WTC11 (cell line): ENCODE measurements at regions not wholly inside any gene's neighbourhood (a gene's known extent, or its start where the extent isn't known, plus 50 kb on each side); places are given as distances from the start of the nearest gene placed in this dataset.

Experiments
- ATAC-seq: fragments of 200-7000 bp; cut with Tn5 transposase; 2 replicates; pipeline ENCODE4 v1.10.0; 2021; ENCODE audit warnings: mild to moderate bottlenecking, moderate library complexity
- CTCF ChIA-PET: fragments of 300-600 bp; sonication (Branson Sonifier 250); formaldehyde crosslinking; loops from one replicate; lab custom pipeline; 2021; ENCODE audit warnings: antibody characterized with exemption; lab: Charles Lee
- POLR2A ChIA-PET: fragments of 350-600 bp; sonication (Branson Sonifier 250); formaldehyde crosslinking; loops from one replicate; lab custom pipeline; 2021; ENCODE audit warnings: antibody characterized with exemption; lab: Charles Lee
- DNase-seq: peaks from one replicate; pipeline ENCODE4 v3.0.0; 2021; ENCODE audit warnings: low spot score
- H3K27ac Mint-ChIP-seq: 2 replicates; pipeline ENCODE4 v1.8.0; 2021; ENCODE audit warnings: mixed read lengths
- H3K27me3 Mint-ChIP-seq: 2 replicates; pipeline ENCODE4 v1.8.0; 2021; ENCODE audit warnings: low read depth, mild to moderate bottlenecking, moderate library complexity, mixed read lengths
- H3K36me3 Mint-ChIP-seq: 2 replicates; pipeline ENCODE4 v1.8.0; 2021; ENCODE audit warnings: mixed read lengths
- H3K4me1 Mint-ChIP-seq: 2 replicates; pipeline ENCODE4 v1.8.0; 2022; ENCODE audit warnings: mixed read lengths
- H3K4me3 Mint-ChIP-seq: 2 replicates; pipeline ENCODE4 v1.8.0; 2021; ENCODE audit warnings: mild to moderate bottlenecking, moderate library complexity, mixed read lengths
- H3K9me3 Mint-ChIP-seq: 2 replicates; pipeline ENCODE4 v1.8.0; 2021; ENCODE audit warnings: mixed read lengths
- AR ChIP-seq: fragments of 250-450 bp; sonication (Bioruptor Pico); IDR thresholded peaks from 2 replicates; pipeline ENCODE4 v1.9.0; 2021; ENCODE audit warnings: mild to moderate bottlenecking
- EMX1 ChIP-seq: fragments of 250-450 bp; sonication (Bioruptor Pico); IDR thresholded peaks from 2 replicates; pipeline ENCODE4 v1.8.0; 2021; ENCODE audit warnings: mild to moderate bottlenecking
- ETV6 ChIP-seq: sonication (generic); formaldehyde crosslinking; IDR thresholded peaks from 2 replicates; pipeline ENCODE4 v1.8.1; 2022; ENCODE audit warnings: mild to moderate bottlenecking, missing genetic modification reagents
- FOXP4 ChIP-seq: sonication (generic); formaldehyde crosslinking; IDR thresholded peaks from 2 replicates; pipeline ENCODE4 v1.8.0; 2022; ENCODE audit warnings: mild to moderate bottlenecking, missing genetic modification reagents
- GTF2I ChIP-seq: fragments of 250-450 bp; sonication (Bioruptor Pico); conservative IDR thresholded peaks from 2 replicates; pipeline ENCODE4 v1.4.0; 2021; ENCODE audit warnings: mild to moderate bottlenecking
- KAT7 ChIP-seq: sonication (generic); formaldehyde crosslinking; IDR thresholded peaks from 2 replicates; pipeline ENCODE4 v1.8.1; 2023; ENCODE audit warnings: missing genetic modification reagents, mild to moderate bottlenecking, borderline replicate concordance
- MLX ChIP-seq: sonication (generic); formaldehyde crosslinking; IDR thresholded peaks from 2 replicates; pipeline ENCODE4 v1.8.1; 2023; ENCODE audit warnings: mild to moderate bottlenecking, missing genetic modification reagents, moderate library complexity
- NFATC4 ChIP-seq: fragments of 250-450 bp; sonication (Bioruptor Pico); IDR thresholded peaks from 2 replicates; pipeline ENCODE4 v1.9.0; 2021; ENCODE audit warnings: mild to moderate bottlenecking
- NR3C1 ChIP-seq: sonication (generic); formaldehyde crosslinking; conservative IDR thresholded peaks from 2 replicates; pipeline ENCODE4 v1.8.1; 2023; ENCODE audit warnings: low read depth, mild to moderate bottlenecking, missing genetic modification reagents
- STAT6 ChIP-seq: sonication (generic); formaldehyde crosslinking; conservative IDR thresholded peaks from 2 replicates; pipeline ENCODE4 v1.8.1; 2023; ENCODE audit warnings: mild to moderate bottlenecking, low read depth, missing genetic modification reagents, moderate library complexity
- ZBTB21 ChIP-seq: sonication (generic); formaldehyde crosslinking; IDR thresholded peaks from 2 replicates; pipeline ENCODE4 v1.8.1; 2023; ENCODE audit warnings: mild to moderate bottlenecking, missing genetic modification reagents, borderline replicate concordance
- ZNF121 ChIP-seq: sonication (generic); formaldehyde crosslinking; IDR thresholded peaks from 2 replicates; pipeline ENCODE4 v1.8.0; 2023; ENCODE audit warnings: missing genetic modification reagents
- ZNF138 ChIP-seq: sonication (generic); formaldehyde crosslinking; conservative IDR thresholded peaks from 2 replicates; pipeline ENCODE4 v1.8.1; 2022; ENCODE audit warnings: mild to moderate bottlenecking, moderate library complexity, missing genetic modification reagents
- ZNF232 ChIP-seq: sonication (generic); formaldehyde crosslinking; IDR thresholded peaks from 2 replicates; pipeline ENCODE4 v1.8.0; 2022; ENCODE audit warnings: mild to moderate bottlenecking, missing genetic modification reagents
- ZNF396 ChIP-seq: fragments of 250-450 bp; sonication (Bioruptor Pico); IDR thresholded peaks from 2 replicates; pipeline ENCODE4 v1.8.0; 2021; ENCODE audit warnings: mild to moderate bottlenecking, moderate library complexity, borderline replicate concordance

- Mint-ChIP-seq H3K4me3 (no peak overlapping the region), H3K9me3 (no peaks in the 10 kb centered on the region), H3K36me3 (no peaks in the 10 kb centered on the region)
- TF ChIP-seq NR3C1 (CRISPR knock-in tag) (no peak), GTF2I (CRISPR knock-in tag) (no peak), ZNF232 (CRISPR knock-in tag) (no peak), MLX (no peak), STAT6 (CRISPR knock-in tag) (no peak), ZNF138 (CRISPR knock-in tag) (no peak)
- TF ChIP-seq, all 79 proteins: peak for 0
- ChIA-PET CTCF (no interaction called here), POLR2A (no interaction called here)
- no peak overlapping the region for H3K27ac Mint-ChIP-seq
- ATAC-seq (no peak), DNase-seq (no peak)
- H3K27me3 Mint-ChIP-seq, result 0 out of 2 replicates have a peak, but pooled peaks cover 2% of the 10 kb centered on the region
- H3K4me1 Mint-ChIP-seq, result 0 out of 2 replicates have a peak, but pooled peaks cover 2% of the 10 kb centered on the region
These were observed 190.9 kb downstream of the GADD45G start for GRCh38 chr9:89795538-89796195.

GRCh38 chr9:89796606-89797005 lies 191.8 kb downstream of the GADD45G start:
- H3K9me3 Mint-ChIP-seq, result no peaks in the 10 kb centered on the region
- H3K27ac Mint-ChIP-seq, result no peak overlapping the region
- H3K27me3 Mint-ChIP-seq, result 0 out of 2 replicates have a peak, but pooled peaks cover 2% of the 10 kb centered on the region
- ATAC-seq (no peak), DNase-seq (no peak)
- TF ChIP-seq FOXP4, result no peak
- H3K36me3 Mint-ChIP-seq, result no peaks in the 10 kb centered on the region
- ChIA-PET CTCF (interaction anchor here (0.8 kb wide), 1 partner anchor 199 kb away, joined by 3 read pairs; no protein-coding TSS in a partner anchor), POLR2A (no interaction called here)
- H3K4me1 Mint-ChIP-seq, result 0 out of 2 replicates have a peak, but pooled peaks cover 2% of the 10 kb centered on the region
- no peak overlapping the region for H3K4me3 Mint-ChIP-seq

GRCh38 chr9:89797255-89797654 lies 192.4 kb downstream of the GADD45G start:
- no peak overlapping the region for H3K27ac Mint-ChIP-seq
- 0 out of 2 replicates have a peak, but pooled peaks cover 2% of the 10 kb centered on the region for H3K27me3 Mint-ChIP-seq
- DNase-seq, result no peak
- TF ChIP-seq ZNF232 (CRISPR knock-in tag) (no peak), ETV6 (CRISPR knock-in tag) (no peak), AR (CRISPR knock-in tag) (no peak), ZNF121 (CRISPR knock-in tag) (no peak), ZNF396 (CRISPR knock-in tag) (no peak), GTF2I (CRISPR knock-in tag) (no peak), NFATC4 (no peak), ZBTB21 (no peak), KAT7 (no peak), EMX1 (CRISPR knock-in tag) (no peak)
- TF ChIP-seq, all 79 proteins: peak for 0
- no peak for ATAC-seq
- Mint-ChIP-seq H3K36me3 (no peaks in the 10 kb centered on the region), H3K4me1 (0 out of 2 replicates have a peak, but pooled peaks cover 2% of the 10 kb centered on the region), H3K4me3 (no peak overlapping the region), H3K9me3 (no peaks in the 10 kb centered on the region)
- ChIA-PET POLR2A (no interaction called here), CTCF (interaction anchor here (0.8 kb wide), 1 partner anchor 199 kb away, joined by 3 read pairs; no protein-coding TSS in a partner anchor)
